HG03460 (cell line): ENCODE measurements at regions not wholly inside any gene's neighbourhood (a gene's known extent, or its start where the extent isn't known, plus 50 kb on each side); places are given as distances from the start of the nearest gene placed in this dataset.
"Not testable (repeated sequence)": the region's sequence is repeated elsewhere in the genome, so short reads cannot be mapped to it uniquely, and the experiment has no call there.

ENCODE experiments used
- ATAC-seq: cut with Tn5 transposase; IDR thresholded peaks from one replicate; pipeline ENCODE4 v1.9.1; 2021; ENCODE audit not compliant: unreplicated experiment

DNA sequence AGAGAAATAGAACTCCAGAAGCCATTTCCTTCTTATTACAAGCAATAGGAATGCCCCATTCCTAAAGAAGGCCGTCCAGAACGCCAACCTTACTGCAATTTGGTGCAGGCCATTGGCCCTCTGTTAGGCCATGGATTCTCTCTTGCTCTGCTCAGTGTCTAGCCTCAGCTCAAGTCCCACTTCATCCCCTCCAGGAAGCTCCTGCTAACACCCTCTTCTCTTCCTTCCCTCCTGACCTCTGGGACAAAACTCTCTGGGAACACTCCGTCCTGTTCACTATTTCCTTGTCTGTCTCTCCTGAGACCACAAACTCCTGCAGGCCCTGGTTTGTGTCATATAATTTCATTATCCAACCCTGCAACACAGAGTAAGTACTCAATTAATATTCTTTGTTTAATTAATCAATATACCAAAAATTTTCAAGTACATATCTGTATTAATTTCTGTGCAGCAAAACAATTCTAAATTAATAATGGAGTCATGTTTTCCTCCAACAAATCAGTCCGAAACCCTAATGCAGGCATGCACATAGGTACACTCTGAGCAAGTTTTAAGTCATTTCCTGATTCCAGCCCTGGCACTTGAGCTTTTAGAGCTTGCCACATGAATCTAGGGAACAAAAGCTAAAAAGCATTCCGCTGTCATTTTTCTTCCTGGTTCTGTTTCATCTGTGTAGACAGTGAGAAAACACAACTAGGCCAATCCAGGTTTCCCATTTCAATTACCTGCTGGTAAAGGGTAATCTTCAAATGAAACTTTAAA, 245.3 kb downstream of the SETD4 start:
- no peak for ATAC-seq

DNA sequence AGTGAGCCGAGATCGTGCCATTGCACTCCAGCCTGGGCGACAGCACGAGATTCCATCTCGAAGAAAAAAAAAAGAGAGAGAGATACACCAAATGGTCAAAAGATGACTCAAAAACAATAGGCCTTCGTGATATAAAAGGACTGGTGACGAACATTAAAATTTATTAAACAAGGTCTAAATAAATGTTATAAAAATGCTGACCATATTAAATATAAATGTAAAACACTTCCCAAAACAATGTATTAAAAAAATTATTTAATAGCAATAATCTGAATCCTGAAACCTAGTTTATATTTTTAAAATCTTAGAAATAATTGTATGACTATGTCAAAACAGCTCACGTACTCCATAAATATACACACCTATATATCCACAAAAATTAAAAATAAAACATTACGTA, 247.6 kb downstream of the SETD4 start:
- no peak for ATAC-seq

DNA sequence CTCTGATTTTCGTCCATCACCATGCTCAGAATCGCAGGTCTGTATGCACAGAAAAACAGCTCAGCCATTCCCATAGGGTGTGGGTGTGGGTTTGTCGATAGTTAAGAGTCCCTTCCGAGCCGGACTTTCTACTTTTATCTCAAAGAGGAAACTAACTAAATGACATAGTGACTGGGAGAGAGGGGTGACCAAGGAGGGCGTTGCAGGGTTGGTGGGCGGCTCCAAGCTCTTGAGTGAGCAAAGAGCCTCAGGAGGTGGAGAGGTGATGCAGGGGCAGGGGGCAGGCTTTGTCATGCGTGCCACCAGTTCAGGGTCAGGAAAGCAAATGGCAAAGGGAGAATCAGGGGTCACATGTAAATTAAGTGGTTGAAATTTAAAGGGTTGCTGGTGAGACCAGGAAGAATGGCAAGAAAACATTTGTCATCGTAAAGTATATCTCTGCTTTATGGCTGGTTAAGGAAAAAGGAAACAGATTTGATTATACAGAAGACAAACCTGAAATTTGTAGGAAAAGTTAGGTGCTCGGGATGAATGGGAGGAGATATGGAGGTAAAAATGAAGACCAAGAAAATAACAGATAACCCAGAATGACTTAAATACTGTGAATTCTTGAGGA, 249.0 kb downstream of the SETD4 start:
- ATAC-seq = no peak

DNA sequence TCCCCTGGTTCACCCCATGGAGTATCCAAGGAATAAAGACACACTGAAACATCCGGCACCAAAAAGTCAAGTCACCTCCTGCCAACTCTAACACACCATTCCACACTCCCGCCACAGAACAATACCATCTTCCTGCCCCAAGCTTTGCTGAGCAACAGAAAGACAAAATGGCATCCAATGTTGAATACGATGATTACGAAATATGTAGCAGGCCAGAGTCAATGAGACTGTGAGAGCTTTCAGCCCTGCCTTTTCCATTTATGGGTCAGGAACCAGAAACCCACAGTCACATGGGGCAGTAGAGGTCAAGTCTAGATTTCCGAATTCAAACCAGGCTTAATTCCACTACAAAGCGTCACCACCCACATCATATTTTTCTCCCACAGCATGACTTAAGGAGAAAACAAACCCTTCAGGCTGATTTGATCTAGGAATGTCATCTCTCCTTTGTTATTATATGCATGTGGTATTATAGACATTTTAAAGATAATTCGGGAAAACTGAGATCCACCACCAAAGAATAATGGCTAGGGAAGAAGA, 249.8 kb downstream of the SETD4 start:
- no peak for ATAC-seq

DNA sequence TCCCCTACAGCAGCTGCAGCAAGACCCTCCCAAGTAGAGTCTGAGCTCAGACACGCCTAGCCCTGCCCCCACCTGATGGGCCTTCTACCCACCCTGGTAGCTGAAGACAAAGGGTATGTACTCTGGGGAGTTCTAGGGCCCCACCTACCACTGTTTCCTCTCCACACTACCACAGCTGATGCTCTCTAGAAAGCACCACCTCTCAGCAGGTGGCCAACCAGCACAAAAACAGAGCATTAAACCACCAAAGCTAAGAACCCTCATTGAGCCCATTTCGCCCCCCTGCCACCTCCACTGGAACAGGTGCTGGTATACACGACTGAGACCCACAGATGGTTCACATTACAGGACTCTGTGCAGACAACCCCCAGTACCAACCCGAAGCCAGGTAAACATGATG, 258.9 kb downstream of the SETD4 start:
- ATAC-seq = no peak

DNA sequence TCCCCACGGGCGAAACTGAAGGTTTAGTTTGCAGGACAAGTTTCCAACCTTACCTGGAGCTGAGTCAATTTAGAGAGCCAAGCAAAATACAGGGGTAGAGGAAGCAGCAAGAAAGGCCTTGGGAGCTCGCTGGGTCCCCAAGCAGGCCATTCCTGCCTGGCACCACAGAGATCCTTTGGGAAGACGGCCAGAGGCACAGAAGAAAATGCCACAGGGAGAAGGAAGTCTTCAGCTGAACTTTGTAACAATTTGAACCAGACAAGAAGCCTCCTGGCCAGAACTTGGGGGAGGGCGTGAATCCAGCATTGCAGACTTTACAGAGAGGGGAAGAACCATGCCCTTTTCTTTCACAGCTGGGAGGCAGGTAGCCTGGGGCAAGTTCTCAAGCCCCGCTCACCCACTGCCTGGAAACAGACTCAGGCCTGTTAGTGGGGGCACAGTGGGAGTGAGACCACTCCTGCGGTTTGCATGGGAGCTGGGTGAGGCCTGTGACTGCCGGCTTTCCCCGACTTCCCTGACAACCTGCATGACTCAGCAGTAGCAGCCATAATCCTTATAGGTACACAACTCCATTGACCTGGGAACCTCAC, 259.4 kb downstream of the SETD4 start:
- ATAC-seq = not testable (repeated sequence)

DNA sequence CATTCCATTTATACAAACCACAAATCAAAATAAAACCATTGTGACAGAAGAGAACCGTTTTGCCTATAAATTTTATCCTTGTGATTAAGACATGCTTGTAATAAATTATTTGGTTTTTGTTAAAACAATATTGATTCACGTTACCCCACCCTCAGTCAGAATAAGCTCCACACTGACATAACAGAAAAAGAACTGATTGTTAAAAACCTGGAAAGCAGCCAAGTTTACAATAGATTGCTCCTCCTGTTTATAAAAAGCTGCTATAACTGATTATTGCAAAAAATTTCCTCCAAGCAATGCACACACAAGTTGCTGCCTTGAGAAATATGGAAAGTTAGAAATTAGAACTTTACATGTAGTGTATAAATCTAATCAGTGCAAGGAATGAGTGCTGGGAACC, 263.5 kb downstream of the SETD4 start:
- no peak for ATAC-seq

DNA sequence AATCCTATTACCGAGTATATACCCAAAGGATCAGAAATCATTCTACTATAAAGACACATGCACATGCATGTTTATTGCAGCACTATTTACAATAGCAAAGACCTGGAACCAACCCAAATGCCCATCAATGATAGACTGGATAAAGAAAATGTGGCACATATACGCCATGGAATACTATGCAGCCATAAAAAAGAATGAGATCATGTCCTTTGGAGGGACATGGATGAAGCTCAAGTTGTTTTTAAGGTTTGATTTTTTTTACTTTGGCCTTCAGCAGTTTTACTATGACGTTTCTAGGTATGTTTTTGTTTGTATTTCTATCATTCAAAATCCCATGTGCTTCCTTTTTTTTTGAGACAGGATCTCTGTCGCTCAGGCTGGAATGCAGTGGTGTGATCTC, 265.8 kb downstream of the SETD4 start:
- ATAC-seq = not testable (repeated sequence)

DNA sequence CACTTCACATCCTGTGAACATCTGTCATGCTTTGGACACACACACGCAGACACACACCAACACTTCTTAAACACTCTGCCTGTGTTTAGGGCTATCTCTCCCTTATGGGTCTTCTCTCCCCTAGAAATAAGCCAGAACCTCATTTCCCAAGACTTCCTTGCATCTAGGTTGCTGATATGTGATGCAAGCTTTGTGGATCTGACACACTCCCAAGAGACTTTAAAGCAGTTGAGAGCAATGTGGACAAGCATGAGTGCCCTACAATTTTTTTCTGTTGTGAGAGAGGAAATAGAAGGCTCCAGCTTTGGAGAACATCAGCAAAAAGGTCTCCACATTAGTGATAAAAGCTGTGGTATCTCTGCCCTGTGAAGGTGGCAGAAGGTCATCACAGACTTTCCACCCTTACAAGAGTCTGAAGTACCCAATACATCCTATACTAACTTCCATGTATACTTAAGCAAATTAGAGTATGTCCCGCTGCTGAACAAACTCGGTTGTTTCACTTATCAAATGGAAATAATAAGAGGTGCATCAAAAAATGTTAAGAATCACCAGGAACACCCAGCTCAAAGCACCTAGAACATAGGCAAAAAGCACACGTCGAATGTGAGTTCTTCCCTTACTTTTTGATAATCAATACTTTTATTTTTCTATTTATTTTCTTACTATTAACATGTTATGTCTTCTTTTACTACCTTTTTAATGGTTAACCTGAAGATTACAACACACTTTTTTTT, 267.6 kb downstream of the SETD4 start:
- ATAC-seq = no peak

DNA sequence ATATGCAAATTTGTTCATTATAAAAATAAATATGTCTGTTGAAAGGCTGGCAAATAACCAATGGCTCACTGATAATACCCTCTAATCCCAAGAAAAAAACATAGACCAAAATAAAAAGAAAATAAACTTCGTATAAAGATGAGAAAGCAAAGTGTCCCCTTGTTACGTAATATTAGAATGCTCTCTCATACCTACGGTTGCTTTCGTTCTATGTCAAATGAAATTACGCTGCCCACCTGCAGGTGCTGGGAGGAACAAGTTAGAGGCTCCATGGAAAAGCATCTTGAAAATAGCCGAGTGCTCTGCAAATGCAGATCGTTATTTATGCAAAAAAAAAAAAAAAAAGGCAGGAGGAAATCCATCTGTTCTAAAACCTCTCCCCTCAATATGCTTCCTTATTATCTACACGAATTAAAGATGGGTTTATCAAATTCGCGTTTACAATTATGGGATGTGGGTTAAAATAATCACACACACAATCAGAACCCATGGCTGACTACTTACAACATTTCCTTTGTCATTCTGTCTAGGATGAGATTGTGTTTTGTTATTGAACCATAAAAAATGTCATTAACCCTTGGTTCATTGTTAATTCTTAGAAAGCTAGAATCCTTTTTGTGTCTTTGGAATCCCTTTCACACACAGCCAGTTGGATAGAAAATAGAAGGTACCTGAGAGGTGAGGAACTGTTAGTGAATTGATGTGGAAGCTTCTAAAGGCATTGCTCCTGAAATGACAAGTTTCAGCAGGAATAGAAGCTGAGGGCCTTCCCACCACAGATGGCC, 268.6 kb downstream of the SETD4 start:
- ATAC-seq = no peak

DNA sequence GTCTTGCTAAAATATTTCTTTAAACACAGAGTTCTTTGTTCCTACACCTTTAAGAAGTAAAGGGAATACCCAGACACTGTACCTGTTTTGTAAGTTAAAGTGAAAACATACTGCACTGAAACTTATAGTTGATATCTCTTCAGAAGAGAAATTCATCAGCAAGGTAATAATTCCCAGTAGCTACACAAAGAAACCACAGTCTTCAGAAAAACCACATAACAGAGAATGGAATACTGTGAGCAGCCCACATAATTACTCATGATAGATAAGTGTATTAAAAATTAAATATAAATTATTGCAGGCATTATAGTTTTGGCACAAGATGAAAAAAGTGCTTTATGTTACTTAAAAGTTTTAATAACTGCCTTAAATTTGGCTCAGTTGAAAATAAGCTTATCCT, 276.6 kb downstream of the SETD4 start:
- ATAC-seq = no peak

DNA sequence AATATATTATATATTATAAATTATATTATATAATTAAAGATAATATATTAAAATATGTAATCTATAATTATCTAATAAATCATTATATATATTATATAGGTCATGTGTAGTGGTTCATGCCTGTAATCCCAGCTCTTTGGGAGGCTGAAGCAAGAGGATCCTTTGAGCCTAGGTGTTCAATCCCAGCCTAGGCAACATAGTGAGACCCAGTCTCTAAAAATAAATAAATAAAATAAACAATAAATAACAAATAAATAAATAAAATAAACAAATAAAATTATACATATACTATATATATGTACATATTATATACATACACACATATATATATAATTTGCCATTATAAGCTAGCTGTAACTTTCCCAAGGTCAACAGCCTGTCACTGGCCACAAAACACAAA, 277.7 kb downstream of the SETD4 start:
- no peak for ATAC-seq

DNA sequence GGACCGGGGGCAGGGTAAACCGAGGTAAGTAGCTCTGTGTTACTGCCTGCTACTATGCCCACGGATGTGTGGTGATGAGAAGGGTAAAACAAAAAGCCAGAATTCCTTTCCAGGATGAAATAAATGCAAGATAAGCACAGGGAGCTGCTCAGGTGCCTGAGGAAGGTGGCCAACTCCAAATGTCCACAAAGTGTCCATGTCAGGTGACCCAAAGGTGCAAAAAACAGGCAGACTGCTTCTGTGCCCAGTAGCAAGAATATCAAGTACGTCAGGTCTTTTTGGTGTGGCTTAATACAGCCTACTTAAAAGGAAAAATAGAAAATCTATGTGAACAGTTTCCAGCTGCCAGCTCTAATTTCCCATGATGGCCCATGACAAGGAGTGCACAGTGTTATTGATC, 279.3 kb downstream of the SETD4 start:
- no peak for ATAC-seq

DNA sequence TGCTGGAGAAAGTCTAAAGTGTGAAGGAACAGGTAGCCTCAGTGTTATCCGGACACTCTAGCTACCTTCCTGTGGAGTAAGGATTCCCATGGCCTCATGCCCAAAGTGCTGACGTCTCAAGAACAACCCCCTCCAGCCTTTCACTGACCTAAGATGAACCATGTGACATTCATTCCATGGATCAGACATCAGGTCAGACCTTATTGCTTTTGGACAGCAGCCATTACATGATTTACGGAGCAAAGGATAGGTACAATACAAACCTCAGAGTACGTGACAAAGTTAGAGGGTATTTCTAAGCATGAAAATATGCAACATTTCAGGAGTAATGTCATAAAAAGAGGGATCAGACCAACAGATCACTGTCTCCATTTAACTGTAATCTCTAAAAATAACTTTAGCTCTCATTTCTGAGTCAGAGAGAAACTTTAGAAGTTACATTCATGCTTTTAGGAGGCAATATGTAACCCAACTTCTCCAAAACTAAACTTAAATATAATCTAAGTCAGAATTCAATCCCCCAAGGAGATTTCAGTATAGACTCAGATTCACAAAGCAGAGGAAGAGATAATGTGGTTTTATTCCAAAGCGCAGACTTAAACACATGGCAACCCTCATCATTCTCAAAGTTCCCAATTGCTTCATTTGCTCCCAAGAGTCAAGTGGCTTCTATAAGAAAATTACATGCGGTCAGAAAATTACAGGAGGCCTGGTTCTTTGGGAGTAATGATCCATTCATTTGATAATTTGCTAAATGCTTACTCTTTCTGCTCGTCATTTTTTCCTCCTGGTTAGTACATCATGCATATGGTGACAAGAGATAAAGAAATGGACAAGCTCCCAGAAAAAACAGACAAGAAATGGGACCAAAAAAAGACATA, 280.4 kb downstream of the SETD4 start:
- ATAC-seq = no peak

DNA sequence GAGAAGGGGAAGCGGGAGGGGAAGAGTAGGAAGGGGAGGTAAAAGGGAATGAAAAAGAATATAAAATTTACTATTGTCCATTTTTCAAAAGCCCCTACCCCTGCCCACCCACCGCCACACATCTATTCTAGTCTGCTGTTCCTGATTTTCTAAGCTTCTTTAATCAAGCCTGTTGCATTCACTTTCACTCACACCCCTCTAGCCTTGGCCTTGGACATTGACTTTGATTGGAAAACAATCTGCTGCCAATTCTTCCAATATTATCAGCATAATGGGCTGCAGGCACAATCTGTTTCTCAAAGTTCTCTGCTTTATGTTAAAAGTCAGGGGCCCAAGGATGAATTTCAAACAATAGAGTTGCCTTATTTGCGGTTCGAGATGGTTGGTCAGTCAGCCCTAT, 281.2 kb downstream of the SETD4 start:
- ATAC-seq = no peak

DNA sequence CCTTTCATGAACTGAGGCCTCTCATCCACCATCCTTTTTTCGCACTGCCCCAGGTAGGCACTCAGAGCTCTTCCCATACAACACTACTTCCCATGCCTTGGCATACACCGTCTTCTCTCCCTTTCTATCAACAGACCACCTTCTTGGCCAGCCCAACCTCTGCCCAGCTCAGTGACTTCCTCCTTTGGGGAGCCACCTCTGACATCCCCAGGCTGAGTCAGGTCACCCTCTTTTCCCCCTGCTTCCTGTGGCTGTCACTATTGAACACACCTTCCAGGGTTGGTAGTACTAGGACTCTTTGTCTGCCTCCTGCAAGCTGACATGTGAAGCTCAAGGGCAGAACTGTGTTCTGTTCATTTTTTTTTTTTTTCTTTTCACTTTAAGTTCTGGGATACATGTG, 283.2 kb downstream of the SETD4 start:
- no peak for ATAC-seq

DNA sequence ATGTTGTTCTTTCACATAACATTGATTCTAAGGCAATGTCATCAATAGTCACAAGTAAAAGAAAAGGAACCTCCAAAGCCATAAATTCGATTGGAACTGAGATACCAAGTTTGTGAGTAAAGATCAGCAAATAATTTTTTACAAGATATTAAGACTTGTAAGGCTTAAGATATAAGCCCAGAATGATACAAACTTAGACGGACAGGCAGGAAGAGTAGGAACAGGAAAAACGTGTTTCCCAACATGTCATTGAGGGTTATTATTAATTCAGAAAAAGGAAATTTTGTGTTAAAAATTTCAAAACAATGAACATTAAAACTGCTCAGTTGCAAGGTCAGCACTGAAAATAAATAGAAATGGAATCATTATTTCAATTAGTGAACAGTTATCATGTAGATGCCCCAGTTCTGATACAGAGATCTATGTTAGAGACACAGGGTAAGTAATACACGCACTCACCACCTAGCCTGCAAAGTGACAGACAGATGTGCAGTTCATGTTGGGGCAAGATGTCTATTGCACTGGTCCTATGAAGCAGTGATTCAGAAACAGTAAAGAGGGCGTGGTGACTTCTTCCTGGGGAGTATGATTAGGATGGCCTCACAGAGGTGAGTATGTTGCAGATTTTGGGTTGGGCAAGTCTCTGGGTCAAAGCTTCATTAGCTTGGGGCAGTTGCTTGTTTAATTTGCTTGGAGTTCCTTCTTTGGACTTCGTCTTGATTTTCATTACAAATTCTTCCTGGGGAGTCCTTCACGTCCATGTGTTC, 284.4 kb downstream of the SETD4 start:
- no peak for ATAC-seq

DNA sequence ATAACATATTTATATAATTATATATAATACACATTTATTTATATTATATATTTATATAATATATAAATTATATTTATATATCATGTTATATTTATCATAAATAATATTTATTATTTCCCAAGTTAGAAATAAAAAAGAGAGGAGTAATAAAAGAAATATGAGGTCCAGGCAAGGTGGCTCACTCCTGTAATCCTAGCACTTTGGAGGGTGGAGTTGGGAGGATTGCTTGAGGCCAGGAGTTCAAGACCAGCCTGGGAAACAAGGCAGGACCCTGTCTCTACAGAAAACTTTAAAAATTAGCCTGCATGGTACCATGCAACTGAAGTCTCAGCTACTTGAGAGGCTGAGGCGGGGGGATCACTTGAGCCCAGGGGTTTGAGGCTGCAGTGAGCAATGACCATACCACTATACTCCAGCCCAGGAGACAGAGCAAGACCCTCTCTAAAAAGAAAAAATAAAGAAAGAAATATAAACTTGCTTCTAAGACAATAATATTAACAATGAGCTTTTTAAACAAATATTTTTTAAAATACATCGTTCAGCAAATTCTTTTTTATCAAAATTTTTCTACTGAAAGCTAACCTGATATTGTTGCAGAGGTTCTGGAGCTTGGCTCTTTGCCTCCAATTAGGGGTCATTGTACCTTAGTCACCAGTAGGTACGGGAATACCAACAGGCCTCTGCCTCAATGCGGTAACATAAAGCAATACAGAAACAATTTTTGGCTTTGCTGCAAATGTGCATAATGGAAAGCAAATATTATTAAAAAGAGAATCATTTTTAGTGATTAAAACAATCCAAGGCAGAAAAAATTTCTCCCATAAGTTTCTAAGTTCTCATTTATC, 290.0 kb downstream of the SETD4 start:
- no peak for ATAC-seq
